Esophagus (tissue), 2 donors: ENCODE measurements at regions not wholly inside any gene's neighbourhood (a gene's known extent, or its start where the extent isn't known, plus 50 kb on each side); places are given as distances from the start of the nearest gene placed in this dataset.

Source experiments
- H3K27ac ChIP-seq, 2 donors: one replicate each; pipeline ENCODE4 v1.5.1; 2013; ENCODE audit warnings: low read depth in 2 of 2, mild to moderate bottlenecking in 2 of 2, inconsistent platforms in 1 of 2, low read length in 1 of 2, moderate library complexity in 1 of 2
- H3K27me3 ChIP-seq, 2 donors: one replicate each; pipeline ENCODE4 v1.6.1; 2013; ENCODE audit warnings: low read length in 2 of 2, control low read depth in 1 of 2, mild to moderate bottlenecking in 1 of 2; ENCODE audit not compliant: insufficient read depth in 2 of 2, control insufficient read depth in 1 of 2
- H3K36me3 ChIP-seq, 2 donors: one replicate each; pipeline ENCODE4 v1.6.1; 2013; ENCODE audit warnings: low read length in 1 of 2; ENCODE audit not compliant: control insufficient read depth in 2 of 2, insufficient read depth in 2 of 2
- H3K4me1 ChIP-seq, 2 donors: one replicate each; pipeline ENCODE4 v1.6.1; 2013; ENCODE audit warnings: low read length in 1 of 2; ENCODE audit not compliant: control insufficient read depth in 2 of 2, insufficient read depth in 2 of 2
- H3K4me3 ChIP-seq, 2 donors: one replicate each; pipeline ENCODE4 v1.5.1; 2013; ENCODE audit warnings: low read length in 2 of 2, mild to moderate bottlenecking in 2 of 2, low read depth in 1 of 2, moderate library complexity in 1 of 2
- H3K9me3 ChIP-seq, 2 donors: one replicate each; pipeline ENCODE4 v1.6.1; 2013; ENCODE audit warnings: mild to moderate bottlenecking in 2 of 2, low read depth in 1 of 2, low read length in 1 of 2, moderate library complexity in 1 of 2; ENCODE audit not compliant: control insufficient read depth in 2 of 2, insufficient read depth in 1 of 2
- WGBS, 2 donors: extraction: QIAGEN DNeasy Blood & Tissue Kit; methylation state at CpG; one replicate each; pipeline ENCODE4 v1.1.7; 2013; 5-methylcytosine and 5-hydroxymethylcytosine counted together
- donor health status: healthy with polysubstance abuse.
- donor health status: Bipolar disorder and iron deficiency.

- H3K27me3 ChIP-seq: no peaks in the 10 kb centered on the region
- H3K4me3 ChIP-seq: no peak overlapping the region
- WGBS, 2 donors: 77 to 87% methylated on average over 42 of the region's 42 CpGs
- H3K27ac ChIP-seq: no peak overlapping the region
- H3K36me3 ChIP-seq: no peaks in the 10 kb centered on the region
- H3K9me3 ChIP-seq: no peaks in the 10 kb centered on the region
- no peaks in the 10 kb centered on the region for H3K4me1 ChIP-seq
These were observed 115.2 kb upstream of the PITRM1 start for GRCh38 chr10:3287572-3288445.

- Histone ChIP-seq H3K4me1 (no peaks in the 10 kb centered on the region), H3K27me3 (no peaks in the 10 kb centered on the region), H3K9me3 (no peaks in the 10 kb centered on the region), H3K36me3 (no peaks in the 10 kb centered on the region), H3K4me3 (no peak overlapping the region), H3K27ac (no peak overlapping the region)
- WGBS, 2 donors: 89 to 96% methylated on average over 1 of the region's 1 CpG
These were observed 110.1 kb upstream of the PITRM1 start for GRCh38 chr10:3282674-3283017.

GRCh38 chr10:3281941-3282673 lies 109.5 kb upstream of the PITRM1 start:
- 76 to 79% methylated on average over 7 of the region's 7 CpGs for WGBS, 2 donors
- no peaks in the 10 kb centered on the region for H3K9me3 ChIP-seq
- no peaks in the 10 kb centered on the region for H3K36me3 ChIP-seq
- no peak overlapping the region for H3K27ac ChIP-seq
- H3K27me3 ChIP-seq: no peaks in the 10 kb centered on the region
- no peak overlapping the region for H3K4me3 ChIP-seq
- H3K4me1 ChIP-seq: no peaks in the 10 kb centered on the region

- Histone ChIP-seq H3K4me1 (no peaks in the 10 kb centered on the region), H3K9me3 (no peaks in the 10 kb centered on the region), H3K36me3 (no peaks in the 10 kb centered on the region), H3K27ac (no peak overlapping the region), H3K4me3 (no peak overlapping the region), H3K27me3 (no peaks in the 10 kb centered on the region)
- WGBS, 2 donors: 56 to 73% methylated on average over 2 of the region's 2 CpGs
These were observed 106.2 kb upstream of the PITRM1 start for GRCh38 chr10:3278771-3279170.

GRCh38 chr10:3277566-3277965 lies 105.0 kb upstream of the PITRM1 start:
- no peaks in the 10 kb centered on the region for H3K36me3 ChIP-seq

GRCh38 chr10:3274414-3274813 lies 101.8 kb upstream of the PITRM1 start:
- WGBS, 2 donors: 74 to 84% methylated on average over 7 of the region's 7 CpGs
- no peaks in the 10 kb centered on the region for H3K36me3 ChIP-seq
- H3K4me3 ChIP-seq: no peak overlapping the region
- no peaks in the 10 kb centered on the region for H3K9me3 ChIP-seq
- H3K4me1 ChIP-seq: no peaks in the 10 kb centered on the region
- H3K27me3 ChIP-seq: no peaks in the 10 kb centered on the region
- H3K27ac ChIP-seq: no peak overlapping the region

More at GRCh38 chr10:3277566-3277965, 105.0 kb upstream of the PITRM1 start:
- Histone ChIP-seq H3K4me3 (no peak overlapping the region), H3K27me3 (no peaks in the 10 kb centered on the region), H3K9me3 (no peaks in the 10 kb centered on the region), H3K27ac (no peak overlapping the region), H3K4me1 (no peaks in the 10 kb centered on the region)
- 83 to 84% methylated on average over 4 of the region's 4 CpGs for WGBS, 2 donors

- 85 to 86% methylated on average over 12 of the region's 12 CpGs for WGBS, 2 donors
- Histone ChIP-seq H3K36me3 (no peaks in the 10 kb centered on the region), H3K27ac (no peak overlapping the region), H3K27me3 (no peaks in the 10 kb centered on the region), H3K4me1 (no peaks in the 10 kb centered on the region), H3K9me3 (no peaks in the 10 kb centered on the region), H3K4me3 (no peak overlapping the region)
These were observed 101.4 kb upstream of the PITRM1 start for GRCh38 chr10:3273966-3274365.

GRCh38 chr10:3272300-3272699 lies 99.7 kb upstream of the PITRM1 start:
- H3K36me3 ChIP-seq: no peaks in the 10 kb centered on the region
- H3K27ac ChIP-seq: no peak overlapping the region
- H3K4me1 ChIP-seq: peaks cover 0 to 2% of the 10 kb centered on the region in 2 donors
- H3K9me3 ChIP-seq: no peaks in the 10 kb centered on the region
- H3K27me3 ChIP-seq: no peaks in the 10 kb centered on the region
- WGBS, 2 donors: 76 to 81% methylated on average over 5 of the region's 5 CpGs
- H3K4me3 ChIP-seq: no peak overlapping the region

GRCh38 chr10:3271354-3272115 lies 99.0 kb upstream of the PITRM1 start:
- no peak overlapping the region for H3K4me3 ChIP-seq
- H3K9me3 ChIP-seq: no peaks in the 10 kb centered on the region
- H3K36me3 ChIP-seq: no peaks in the 10 kb centered on the region
- H3K27me3 ChIP-seq: no peaks in the 10 kb centered on the region
- 85% methylated on average over 14 of the region's 14 CpGs for WGBS, 2 donors
- no peak overlapping the region for H3K27ac ChIP-seq
- H3K4me1 ChIP-seq: peaks cover 0 to 2% of the 10 kb centered on the region in 2 donors
